Hepatocyte (in vitro differentiated cells): ENCODE measurements at regions not wholly inside any gene's neighbourhood (a gene's known extent, or its start where the extent isn't known, plus 50 kb on each side); places are given as distances from the start of the nearest gene placed in this dataset.

Experiments
- CTCF ChIP-seq: fragments of 200-600 bp; sonication (generic); IDR thresholded peaks from 2 replicates; pipeline ENCODE4 v1.5.1; 2016; ENCODE audit warnings: antibody characterized with exemption, mild to moderate bottlenecking; ENCODE audit not compliant: poor library complexity
- EZH2 ChIP-seq: fragments of 200-600 bp; sonication (generic); IDR thresholded peaks from 2 replicates; pipeline ENCODE4 v1.6.1; 2016; ENCODE audit warnings: antibody characterized with exemption, mild to moderate bottlenecking, borderline replicate concordance
- EZH2phosphoT487 ChIP-seq: fragments of 200-600 bp; sonication (generic); IDR thresholded peaks from one replicate; pipeline ENCODE4 v1.6.1; 2018; ENCODE audit warnings: antibody characterized with exemption, mild to moderate bottlenecking, low read depth, moderate library complexity; ENCODE audit not compliant: unreplicated experiment, severe bottlenecking

DNA sequence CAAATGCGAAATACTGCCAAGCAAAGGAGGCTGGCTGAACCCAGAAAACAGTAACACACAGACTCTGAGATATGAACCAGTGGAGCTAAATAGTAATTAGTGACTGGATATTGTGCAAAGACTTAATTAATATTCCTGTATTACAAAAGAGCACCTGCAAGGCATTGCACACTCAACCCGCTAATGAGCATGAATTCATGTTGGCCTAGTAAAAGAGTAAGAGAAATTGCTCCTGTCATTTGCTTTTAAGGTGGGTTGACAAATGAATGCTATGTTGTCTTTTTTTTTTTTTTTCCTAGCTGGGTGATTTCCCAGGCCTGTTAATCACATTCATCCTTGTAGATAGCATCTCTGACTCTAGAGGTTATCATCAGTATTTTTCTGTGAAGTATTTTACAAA lies 87.0 kb upstream of the CERS6 start:
- TF ChIP-seq CTCF (no peak), EZH2phosphoT487 (no peak), EZH2 (no peak)
